H1 (cell line): ENCODE measurements at regions not wholly inside any gene's neighbourhood (a gene's known extent, or its start where the extent isn't known, plus 50 kb on each side); places are given as distances from the start of the nearest gene placed in this dataset.

Experiments
- CTCF ChIA-PET: fragments of 300-600 bp; sonication (Branson Sonifier 250); formaldehyde crosslinking; loops from one replicate; lab custom pipeline; 2021; ENCODE audit not compliant: partially characterized antibody; lab: Charles Lee
- POLR2A ChIA-PET: fragments of 300-600 bp; sonication (Branson Sonifier 250); formaldehyde crosslinking; loops from one replicate; lab custom pipeline; 2021; ENCODE audit warnings: inconsistent platforms; ENCODE audit not compliant: partially characterized antibody; lab: Charles Lee
- DNase-seq, 2 experiments: peaks; one replicate each; pipeline versions ENCODE4 v3.0.0 to v3.0.0-alpha.2; 2010 to 2022; ENCODE audit warnings: low spot score in 2 of 2, low read depth in 1 of 2, mixed read lengths in 1 of 2
- FAIRE-seq: peaks from 2 replicates; lab custom pipeline; 2011; peaks lifted over from hg19 to GRCh38; lab: Jason Lieb, UNC
- H2AFZ ChIP-seq: 2 replicates; pipeline ENCODE4 v1.8.1; 2012; ENCODE audit warnings: low read length, inconsistent platforms
- H2AK5ac ChIP-seq: 2 replicates; pipeline ENCODE4 v1.6.1; 2013; ENCODE audit warnings: low read depth, low read length
- H2BK120ac ChIP-seq: replicated peaks from 2 replicates; pipeline ENCODE3; 2013; ENCODE audit warnings: low read depth, low read length, inconsistent platforms
- H2BK12ac ChIP-seq: 2 replicates; pipeline ENCODE4 v1.6.1; 2013; ENCODE audit warnings: low read depth, low read length
- H2BK15ac ChIP-seq: 2 replicates; pipeline ENCODE4 v1.6.1; 2013; ENCODE audit warnings: low read length
- H2BK20ac ChIP-seq: 2 replicates; pipeline ENCODE4 v1.6.1; 2013; ENCODE audit warnings: low read length
- H2BK5ac ChIP-seq: 2 replicates; pipeline ENCODE4 v1.6.1; 2013; ENCODE audit warnings: low read depth, low read length
- H3K14ac ChIP-seq: 2 replicates; pipeline ENCODE4 v1.6.1; 2013; ENCODE audit warnings: inconsistent platforms; ENCODE audit not compliant: insufficient read length
- H3K18ac ChIP-seq: 2 replicates; pipeline ENCODE4 v1.6.1; 2013; ENCODE audit warnings: low read length; ENCODE audit errors: extremely low read depth
- H3K23ac ChIP-seq: 2 replicates; pipeline ENCODE4 v1.6.1; 2013; ENCODE audit warnings: inconsistent platforms; ENCODE audit not compliant: insufficient read length
- H3K23me2 ChIP-seq: 2 replicates; pipeline ENCODE4 v1.6.1; 2013; ENCODE audit warnings: low read depth, low read length
- H3K27ac ChIP-seq: 2 replicates; pipeline ENCODE4 v1.6.1; 2011; ENCODE audit warnings: low read depth, low read length, inconsistent platforms
- H3K27me3 ChIP-seq, 4 experiments: replicated peaks in 1 of 4; 1 replicate in 1 of 4; 2 replicates in 3 of 4; pipeline versions ENCODE4 v1.6.1 to v1.8.1; 2011 to 2013; ENCODE audit warnings: low read length in 3 of 4, mild to moderate bottlenecking in 3 of 4, inconsistent platforms in 2 of 4, mixed read lengths in 2 of 4, moderate library complexity in 1 of 4; ENCODE audit not compliant: control insufficient read depth in 3 of 4, insufficient read depth in 3 of 4; ENCODE audit errors: extremely low read depth in 1 of 4
- H3K36me3 ChIP-seq, 4 experiments: 2 replicates each; pipeline versions ENCODE4 v1.6.1 to v1.8.1; 2011 to 2013; ENCODE audit warnings: mild to moderate bottlenecking in 4 of 4, low read length in 3 of 4, moderate library complexity in 2 of 4, control low read depth in 1 of 4, inconsistent platforms in 1 of 4; ENCODE audit not compliant: insufficient read depth in 4 of 4, control insufficient read depth in 2 of 4
- H3K4ac ChIP-seq: replicated peaks from 2 replicates; pipeline ENCODE3; 2013; ENCODE audit warnings: low read length, low read depth, mixed read lengths, inconsistent platforms; ENCODE audit not compliant: insufficient read length
- H3K4me1 ChIP-seq, 4 experiments: replicated peaks in 1 of 4; 1 replicate in 1 of 4; 2 replicates in 3 of 4; pipeline versions ENCODE4 v1.6.1 to v1.8.1; 2011 to 2013; ENCODE audit warnings: low read length in 3 of 4, inconsistent platforms in 2 of 4, mixed read lengths in 1 of 4; ENCODE audit not compliant: insufficient read depth in 4 of 4, control insufficient read depth in 3 of 4
- H3K4me2 ChIP-seq, 2 experiments: 2 replicates each; pipeline versions ENCODE4 v1.6.1 to v1.8.1; 2011 to 2013; ENCODE audit warnings: low read depth in 2 of 2, low read length in 2 of 2, control low read depth in 1 of 2, inconsistent platforms in 1 of 2, mild to moderate bottlenecking in 1 of 2; ENCODE audit not compliant: insufficient read depth in 1 of 2
- H3K4me3 ChIP-seq, 4 experiments: fragments of 200-600, 300-600 bp in 1 of 4; sonication (generic), shearing (Covaris generic), sonication (Bioruptor Twin) in 1 of 4; 2 replicates each; pipeline versions ENCODE4 v1.5.1 to v1.8.1; 2011 to 2016; ENCODE audit warnings: low read length in 4 of 4, low read depth in 3 of 4, control low read depth in 2 of 4, inconsistent platforms in 2 of 4, mild to moderate bottlenecking in 2 of 4, mixed read lengths in 1 of 4, moderate library complexity in 1 of 4; ENCODE audit not compliant: insufficient read depth in 2 of 4; ENCODE audit errors: extremely low read depth in 1 of 4
- H3K56ac ChIP-seq: replicated peaks from 2 replicates; pipeline ENCODE3; 2013; ENCODE audit warnings: low read depth, mild to moderate bottlenecking, mixed read lengths, low read length, inconsistent platforms; ENCODE audit not compliant: insufficient read length
- H3K79me1 ChIP-seq: 2 replicates; pipeline ENCODE4 v1.6.1; 2013; ENCODE audit warnings: low read depth, low read length, control low read depth
- H3K79me2 ChIP-seq, 2 experiments: 2 replicates each; pipeline versions ENCODE4 v1.6.1 to v1.8.1; 2012 to 2013; ENCODE audit warnings: low read length in 2 of 2, mild to moderate bottlenecking in 2 of 2, inconsistent platforms in 1 of 2; ENCODE audit not compliant: insufficient read depth in 2 of 2, control insufficient read depth in 1 of 2
- H3K9ac ChIP-seq, 4 experiments: replicated peaks in 1 of 4; 1 replicate in 1 of 4; 2 replicates in 3 of 4; pipeline versions ENCODE4 v1.6.1 to v1.8.1; 2011 to 2013; ENCODE audit warnings: low read depth in 3 of 4, low read length in 3 of 4, control low read depth in 2 of 4, mild to moderate bottlenecking in 2 of 4, moderate library complexity in 2 of 4, inconsistent platforms in 1 of 4; ENCODE audit errors: extremely low read depth in 1 of 4
- H3K9me3 ChIP-seq, 2 experiments: 2 replicates each; pipeline versions ENCODE4 v1.6.1 to v1.8.1; 2012 to 2013; ENCODE audit warnings: mild to moderate bottlenecking in 2 of 2, moderate library complexity in 2 of 2, control low read depth in 1 of 2, inconsistent platforms in 1 of 2, low read depth in 1 of 2, low read length in 1 of 2, mixed read lengths in 1 of 2; ENCODE audit not compliant: insufficient read depth in 2 of 2
- H4K20me1 ChIP-seq, 2 experiments: replicated peaks in 1 of 2; 2 replicates each; pipeline versions ENCODE3 to v1.8.1; 2011 to 2013; ENCODE audit warnings: inconsistent platforms in 2 of 2, low read length in 2 of 2, mild to moderate bottlenecking in 1 of 2; ENCODE audit not compliant: insufficient read depth in 2 of 2, control insufficient read depth in 1 of 2
- H4K5ac ChIP-seq: 2 replicates; pipeline ENCODE4 v1.6.1; 2013; ENCODE audit warnings: low read length, low read depth, mixed read lengths, inconsistent platforms; ENCODE audit not compliant: insufficient read length
- H4K8ac ChIP-seq: 2 replicates; pipeline ENCODE4 v1.8.0; 2013; ENCODE audit warnings: mild to moderate bottlenecking, moderate library complexity, low read length, inconsistent platforms; ENCODE audit not compliant: insufficient read depth; ENCODE audit errors: extremely low read depth
- H4K91ac ChIP-seq: replicated peaks from 2 replicates; pipeline ENCODE3; 2013; ENCODE audit warnings: low read length, mixed read lengths, inconsistent platforms; ENCODE audit not compliant: insufficient read length
- ATF3 ChIP-seq: IDR thresholded peaks from 2 replicates; pipeline ENCODE4 v1.6.1; 2011; ENCODE audit warnings: low read depth, mild to moderate bottlenecking, low read length; ENCODE audit not compliant: insufficient read depth
- BCL11A ChIP-seq, 2 experiments: IDR thresholded peaks; one replicate each; pipeline ENCODE4 v1.6.1; 2011; ENCODE audit warnings: low read depth in 2 of 2, low read length in 2 of 2, mild to moderate bottlenecking in 2 of 2
- BRCA1 ChIP-seq: IDR thresholded peaks from 2 replicates; pipeline ENCODE4 v1.6.1; 2012; ENCODE audit warnings: low read depth, low read length, improper control_type of control experiment
- CHD1 ChIP-seq: IDR thresholded peaks from 2 replicates; pipeline ENCODE4 v1.6.1; 2012; ENCODE audit warnings: low read depth, low read length, improper control_type of control experiment
- EGR1 ChIP-seq: IDR thresholded peaks from 2 replicates; pipeline ENCODE4 v1.6.1; 2011; ENCODE audit warnings: low read depth, low read length, borderline replicate concordance
- EZH2 ChIP-seq: fragments of 200-600 bp; sonication (generic); IDR thresholded peaks from 2 replicates; pipeline ENCODE4 v1.7.1; 2012; ENCODE audit warnings: low read depth, mild to moderate bottlenecking, moderate library complexity, low read length, inconsistent platforms; ENCODE audit not compliant: severe bottlenecking
- GTF2F1 ChIP-seq: IDR thresholded peaks from 2 replicates; pipeline ENCODE4 v1.6.1; 2012; ENCODE audit warnings: low read depth, low read length, improper control_type of control experiment, borderline replicate concordance
- JUN ChIP-seq: IDR thresholded peaks from 2 replicates; pipeline ENCODE4 v1.6.1; 2011; ENCODE audit warnings: low read depth, mild to moderate bottlenecking, improper control_type of control experiment, low read length
- KDM4A ChIP-seq: IDR thresholded peaks from one replicate; pipeline ENCODE4 v1.7.1; 2012; ENCODE audit warnings: low read depth, mild to moderate bottlenecking, moderate library complexity, low read length, inconsistent platforms; ENCODE audit not compliant: severe bottlenecking
- KDM5A ChIP-seq: fragments of 200-600 bp; IDR thresholded peaks from 2 replicates; pipeline ENCODE4 v1.7.1; 2012; ENCODE audit warnings: mild to moderate bottlenecking, low read length, inconsistent platforms, mixed read lengths
- SP1 ChIP-seq: IDR thresholded peaks from 2 replicates; pipeline ENCODE4 v1.6.1; 2011; ENCODE audit warnings: low read depth, low read length
- TAF1 ChIP-seq: IDR thresholded peaks from 2 replicates; pipeline ENCODE4 v1.6.1; 2011; ENCODE audit warnings: mild to moderate bottlenecking, low read depth, low read length
- WGBS, 2 experiments: shearing (Covaris generic) in 1 of 2; methylation state at CpG; one replicate each; pipeline versions ENCODE4 v1.1.6 to v1.1.7; 2013 to 2015; ENCODE audit warnings: low lambda C conversion rate in 2 of 2, mixed read lengths in 2 of 2, inconsistent platforms in 1 of 2, low coverage in 1 of 2, missing lambda C conversion rate in 1 of 2; ENCODE audit not compliant: insufficient replicate concordance in 2 of 2, insufficient coverage in 1 of 2, insufficient read length in 1 of 2; ENCODE audit errors: extremely low coverage in 1 of 2, missing lambda C conversion rate in 1 of 2; 5-methylcytosine and 5-hydroxymethylcytosine counted together

- WGBS, 2 experiments, result 91% methylated on average over 6 of the region's 6 CpGs; no CpG with 5 or more reads in 1 of the 2 experiments
- Histone ChIP-seq H3K4ac (no peak overlapping the region), H3K23me2 (no peaks in the 10 kb centered on the region), H2BK15ac (no peak overlapping the region), H3K4me3 (no peak overlapping the region), H4K20me1 (no peaks in the 10 kb centered on the region), H3K79me1 (0 out of 2 replicates have a peak, but pooled peaks cover 5% of the 10 kb centered on the region), H2BK5ac (no peak overlapping the region), H3K27ac (no peak overlapping the region), H3K18ac (no peak overlapping the region), H4K5ac (no peak overlapping the region), H3K14ac (no peak overlapping the region), H3K23ac (no peak overlapping the region), H3K9me3 (no peaks in the 10 kb centered on the region), H3K36me3 (peaks cover 0 to 5% (median 1%) of the 10 kb centered on the region in 4 experiments; a peak in 2 of 8 replicates), H4K8ac (no peak overlapping the region), H3K56ac (no peak overlapping the region), H2BK20ac (no peak overlapping the region), H2BK120ac (no peak overlapping the region), H2AFZ (no peak overlapping the region), H2AK5ac (no peak overlapping the region), H2BK12ac (no peak overlapping the region), H3K79me2 (peaks cover 0 to 27% of the 10 kb centered on the region in 2 experiments; a peak in 1 of 4 replicates), H3K4me1 (peaks cover 0 to 11% (median 6%) of the 10 kb centered on the region in 4 experiments; a peak in 5 of 7 replicates), H3K4me2 (no peak overlapping the region), H4K91ac (no peak overlapping the region), H3K9ac (no peak overlapping the region), H3K27me3 (no peaks in the 10 kb centered on the region)
- POLR2A ChIA-PET, result no interaction called here
- FAIRE-seq (no peak), DNase-seq (no peak)
- CTCF ChIA-PET, result no interaction called here
- TF ChIP-seq KDM5A, result no peak
- no peak for TF ChIP-seq BCL11A (IDR thresholded peaks at IDR 0.05; ENCODE audit: low read depth in 2 of 2, low read length in 2 of 2)
- TF ChIP-seq EGR1, result no peak
- no peak for TF ChIP-seq BRCA1
- no peak for TF ChIP-seq SP1
- no peak for TF ChIP-seq KDM4A
- TF ChIP-seq ATF3, result no peak
- TF ChIP-seq CHD1, result no peak
- TF ChIP-seq JUN, result no peak
- TF ChIP-seq TAF1, result no peak
- TF ChIP-seq EZH2, result no peak
- TF ChIP-seq GTF2F1, result no peak
Observed at GRCh38 chr6:22030730-22031619, 265.9 kb downstream of the PRL start.
